Ovary (tissue), 7 donors: ENCODE measurements at regions not wholly inside any gene's neighbourhood (a gene's known extent, or its start where the extent isn't known, plus 50 kb on each side); places are given as distances from the start of the nearest gene placed in this dataset.

ENCODE experiments used
- DNase-seq, 5 donors: peaks; one replicate each; pipeline ENCODE4 v3.0.0-alpha.2; 2019 to 2020
- H3K27ac ChIP-seq, 2 donors: fragments of 200-600 bp; one replicate each; pipeline versions ENCODE4 v1.5.1 to v1.8.0; 2019 to 2022
- H3K27me3 ChIP-seq: fragments of 200-600 bp; one replicate; pipeline ENCODE4 v1.8.0; 2022
- H3K36me3 ChIP-seq: fragments of 200-600 bp; sonication (generic); one replicate; pipeline ENCODE4 v1.5.1; 2019
- H3K4me1 ChIP-seq: one replicate; pipeline ENCODE4 v1.8.1; 2013; ENCODE audit warnings: mild to moderate bottlenecking, moderate library complexity; ENCODE audit not compliant: insufficient read depth
- H3K4me3 ChIP-seq: fragments of 200-600 bp; sonication (generic); one replicate; pipeline ENCODE4 v1.5.1; 2017
- H3K9me3 ChIP-seq, 2 donors: fragments of 200-600 bp in 1 of 2; sonication (generic) in 1 of 2; one replicate each; pipeline versions ENCODE4 v1.5.1 to v1.8.1; 2013 to 2019; ENCODE audit warnings: mild to moderate bottlenecking in 1 of 2, moderate library complexity in 1 of 2
- EP300 ChIP-seq: sonication (generic); formaldehyde crosslinking; IDR thresholded peaks from one replicate; pipeline ENCODE4 v1.6.1; 2017; ENCODE audit warnings: antibody characterized with exemption
- POLR2A ChIP-seq: fragments of 450-650 bp; IDR thresholded peaks from one replicate; pipeline ENCODE4 v1.6.1; 2017; ENCODE audit warnings: antibody characterized with exemption, mild to moderate bottlenecking, moderate library complexity
- WGBS, 3 donors: extraction: QIAGEN DNeasy Blood & Tissue Kit in 1 of 3; methylation state at CpG; one replicate each; pipeline versions ENCODE4 v1.1.5 to v1.1.7; 2013 to 2017; 5-methylcytosine and 5-hydroxymethylcytosine counted together
- intact Hi-C, 4 donors: fragments of 100-400 bp; cut with DNase I; formaldehyde crosslinking; loops; one replicate each; pipeline versions ENCODE4 v1.11.0 to v1.15.1; 2022 to 2023
- TF ChIP-seq, protein P1 (sequence below), 3 donors: fragments of 450-650 bp in 2 of 3; fragments of 200-600 bp in 1 of 3; IDR thresholded peaks; one replicate each; pipeline versions ENCODE4 v1.5.1 to v1.8.0; 2016 to 2022; ENCODE audit warnings: antibody characterized with exemption in 3 of 3, mild to moderate bottlenecking in 1 of 3
- donor health status: DM: no; HTN: no; CAD: no; lungs with moderate emphysema.
- donor health status: DM: no; HTN: no; CAD: no.
- donor health status: Bipolar disorder and iron deficiency.
- donor health status: DM: no; HTN: no; CAD: no.
- donor health status: DM: yes; HTN: yes; CAD: no.

DNA sequence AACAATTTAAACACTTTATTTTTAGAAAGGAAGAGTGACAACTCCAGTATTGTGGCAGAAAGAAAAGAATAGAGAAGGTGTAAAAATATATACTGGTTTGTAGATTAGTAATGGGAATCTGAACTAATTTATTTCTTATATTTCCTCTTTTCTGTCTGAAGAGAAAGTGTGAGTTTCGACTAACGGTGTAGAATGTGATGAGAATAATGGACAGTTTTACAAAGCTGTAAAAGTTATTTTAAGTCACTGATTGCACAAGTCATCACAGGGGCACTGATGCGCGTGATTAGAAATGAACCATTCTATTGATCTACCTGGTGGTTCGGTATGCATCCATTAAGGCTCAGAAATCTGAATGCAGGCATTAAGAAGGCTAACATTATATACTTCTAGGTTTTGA lies 158.5 kb upstream of the ATXN7L3B start:
- H3K27ac ChIP-seq: no peak overlapping the region
- intact Hi-C loops: no loop called here
- H3K4me1 ChIP-seq: no peaks in the 10 kb centered on the region
- no peaks in the 10 kb centered on the region for H3K9me3 ChIP-seq
- 90 to 92% (median 90%) methylated on average over 5 of the region's 5 CpGs for WGBS, 3 donors
- no peaks in the 10 kb centered on the region for H3K27me3 ChIP-seq
- H3K4me3 ChIP-seq: no peak overlapping the region
- H3K36me3 ChIP-seq: no peaks in the 10 kb centered on the region
- TF ChIP-seq EP300 (no peak), POLR2A (no peak)
- TF ChIP-seq, protein P1, sequence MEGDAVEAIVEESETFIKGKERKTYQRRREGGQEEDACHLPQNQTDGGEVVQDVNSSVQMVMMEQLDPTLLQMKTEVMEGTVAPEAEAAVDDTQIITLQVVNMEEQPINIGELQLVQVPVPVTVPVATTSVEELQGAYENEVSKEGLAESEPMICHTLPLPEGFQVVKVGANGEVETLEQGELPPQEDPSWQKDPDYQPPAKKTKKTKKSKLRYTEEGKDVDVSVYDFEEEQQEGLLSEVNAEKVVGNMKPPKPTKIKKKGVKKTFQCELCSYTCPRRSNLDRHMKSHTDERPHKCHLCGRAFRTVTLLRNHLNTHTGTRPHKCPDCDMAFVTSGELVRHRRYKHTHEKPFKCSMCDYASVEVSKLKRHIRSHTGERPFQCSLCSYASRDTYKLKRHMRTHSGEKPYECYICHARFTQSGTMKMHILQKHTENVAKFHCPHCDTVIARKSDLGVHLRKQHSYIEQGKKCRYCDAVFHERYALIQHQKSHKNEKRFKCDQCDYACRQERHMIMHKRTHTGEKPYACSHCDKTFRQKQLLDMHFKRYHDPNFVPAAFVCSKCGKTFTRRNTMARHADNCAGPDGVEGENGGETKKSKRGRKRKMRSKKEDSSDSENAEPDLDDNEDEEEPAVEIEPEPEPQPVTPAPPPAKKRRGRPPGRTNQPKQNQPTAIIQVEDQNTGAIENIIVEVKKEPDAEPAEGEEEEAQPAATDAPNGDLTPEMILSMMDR (IDR thresholded peaks at IDR 0.05): no peak
- no peak for DNase-seq

DNA sequence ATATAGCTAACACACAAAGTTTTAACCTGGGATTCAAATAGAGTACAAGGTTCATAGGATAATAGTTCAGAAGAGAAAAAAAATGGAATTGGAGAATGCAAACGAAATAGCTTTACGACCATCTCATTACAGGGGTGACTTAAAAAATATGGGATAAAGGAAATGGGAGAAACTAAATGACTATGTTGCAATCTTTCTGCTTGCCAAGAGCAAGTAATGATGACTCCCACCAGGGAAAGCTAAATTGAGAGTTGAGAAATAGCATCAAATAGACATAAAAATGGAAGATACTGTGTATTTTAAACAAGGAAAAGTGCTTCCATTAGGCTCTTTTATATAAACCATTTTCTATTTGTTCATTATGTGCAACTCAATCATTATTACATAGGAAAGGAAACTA lies 155.7 kb upstream of the ATXN7L3B start:
- H3K4me3 ChIP-seq: no peak overlapping the region
- no peaks in the 10 kb centered on the region for H3K9me3 ChIP-seq
- H3K36me3 ChIP-seq: no peaks in the 10 kb centered on the region
- no peak for DNase-seq
- no peaks in the 10 kb centered on the region for H3K4me1 ChIP-seq
- no peaks in the 10 kb centered on the region for H3K27me3 ChIP-seq
- WGBS, 3 donors: 35 to 57% (median 55%) methylated on average over 2 of the region's 2 CpGs
- intact Hi-C loops: no loop called here
- H3K27ac ChIP-seq: no peak overlapping the region
- TF ChIP-seq, protein P1 (IDR thresholded peaks at IDR 0.05): no peak
- TF ChIP-seq POLR2A (no peak), EP300 (no peak)

DNA sequence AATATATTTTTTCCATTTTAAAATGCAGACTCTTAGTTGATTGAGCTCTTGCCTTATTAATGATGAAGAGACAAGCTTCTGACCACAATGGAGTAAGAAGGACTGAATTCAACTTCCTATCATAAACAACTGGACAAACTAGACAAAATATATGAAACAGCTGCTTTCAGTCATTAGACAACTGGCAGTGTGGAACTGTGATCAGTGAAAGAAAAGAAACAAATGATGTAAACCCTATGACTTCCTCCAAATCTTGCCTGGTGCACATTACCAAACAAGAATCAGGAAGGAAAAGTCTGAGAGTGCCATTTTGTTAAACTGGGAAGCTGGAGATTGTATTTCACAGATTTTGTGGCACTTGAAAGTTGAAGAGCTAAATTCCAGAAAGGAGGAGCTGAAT lies 154.7 kb upstream of the ATXN7L3B start:
- Histone ChIP-seq H3K27me3 (no peaks in the 10 kb centered on the region), H3K4me3 (no peak overlapping the region), H3K27ac (no peak overlapping the region), H3K4me1 (no peaks in the 10 kb centered on the region), H3K9me3 (no peaks in the 10 kb centered on the region), H3K36me3 (no peaks in the 10 kb centered on the region)
- DNase-seq: no peak
- intact Hi-C loops: no loop called here
- TF ChIP-seq, protein P1 (IDR thresholded peaks at IDR 0.05): no peak
- TF ChIP-seq EP300 (no peak), POLR2A (no peak)

DNA sequence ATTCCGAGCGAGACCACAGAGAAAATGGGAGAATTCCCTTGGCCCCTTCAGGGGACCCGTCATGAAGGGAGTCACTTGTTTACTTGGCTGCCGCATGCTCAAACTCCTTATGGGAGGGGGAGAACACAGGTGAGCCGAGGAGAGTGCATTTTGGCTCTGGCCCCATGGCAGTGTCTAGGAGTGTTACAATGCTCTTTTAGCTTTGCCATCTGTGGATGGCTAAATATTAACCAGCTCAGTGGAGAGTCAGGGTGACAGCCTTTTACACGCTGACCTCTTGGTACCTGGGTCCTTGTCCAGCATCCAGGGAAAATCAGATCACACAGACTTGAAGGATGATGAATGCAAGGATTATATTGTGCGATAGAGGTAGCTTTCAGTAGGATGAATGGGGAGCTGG lies 146.4 kb upstream of the ATXN7L3B start:
- no peak for TF ChIP-seq POLR2A
- TF ChIP-seq EP300: no peak
- TF ChIP-seq, protein P1 (IDR thresholded peaks at IDR 0.05): no peak
- DNase-seq: no peak
- Histone ChIP-seq H3K36me3 (no peaks in the 10 kb centered on the region), H3K27me3 (no peaks in the 10 kb centered on the region), H3K9me3 (no peaks in the 10 kb centered on the region), H3K4me1 (no peaks in the 10 kb centered on the region), H3K27ac (no peak overlapping the region), H3K4me3 (no peak overlapping the region)
- 91 to 93% (median 91%) methylated on average over 7 of the region's 7 CpGs for WGBS, 3 donors
- intact Hi-C loops: no loop called here

DNA sequence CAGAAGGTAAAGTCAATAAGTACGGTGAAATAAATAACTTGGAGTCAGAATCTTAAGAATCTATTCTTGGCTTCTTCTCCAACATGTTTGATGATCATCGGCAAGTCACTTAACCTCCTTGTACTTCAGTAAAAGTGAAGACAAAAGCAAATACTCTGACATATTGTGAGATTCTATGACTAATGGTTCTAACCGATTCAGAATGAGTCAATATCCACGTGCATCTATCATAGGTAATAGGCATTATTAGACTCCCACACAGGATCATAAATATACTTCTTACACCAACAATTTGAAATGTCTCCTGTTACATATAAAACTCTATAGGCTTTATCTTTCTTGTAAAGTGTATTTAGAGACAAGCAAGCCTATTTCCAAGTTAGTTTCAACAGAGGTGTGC lies 144.4 kb upstream of the ATXN7L3B start:
- 60% methylated on average over 4 of the region's 4 CpGs for WGBS, 3 donors

More for the DNA sequence above, 144.4 kb upstream of the ATXN7L3B start:
- TF ChIP-seq POLR2A (no peak), EP300 (no peak)
- TF ChIP-seq, protein P1 (IDR thresholded peaks at IDR 0.05): no peak
- no peak overlapping the region for H3K27ac ChIP-seq
- intact Hi-C loops: no loop called here
- H3K4me3 ChIP-seq: no peak overlapping the region
- DNase-seq: no peak
- H3K4me1 ChIP-seq: no peaks in the 10 kb centered on the region
- no peaks in the 10 kb centered on the region for H3K36me3 ChIP-seq
- H3K9me3 ChIP-seq: no peaks in the 10 kb centered on the region
- H3K27me3 ChIP-seq: no peaks in the 10 kb centered on the region
